ENCODE measurements at regions not wholly inside any gene's neighbourhood (a gene's known extent, or its start where the extent isn't known, plus 50 kb on each side); places are given as distances from the start of the nearest gene placed in this dataset.

- Histone ChIP-seq H3K27me3 (replicated peaks; ENCODE audit: control insufficient read depth, insufficient read depth, low read length) (no peaks in the 10 kb centered on the region), H3K36me3 (ENCODE audit: control insufficient read depth, insufficient read depth, low read length) (no peaks in the 10 kb centered on the region), H3K4me3 (replicated peaks; ENCODE audit: low read depth, low read length) (no peak overlapping the region)
- no peak for TF ChIP-seq CTCF (IDR thresholded peaks at IDR 0.05; ENCODE audit: insufficient read depth, low read length, poor library complexity, severe bottlenecking)
- no peak for DNase-seq (ENCODE audit: extremely low read depth, insufficient read length)
These were observed 273.3 kb upstream of the IRAK1BP1 start for GRCh38 chr6:78593898-78594667.

GRCh38 chr6:78594668-78595066 is 272.7 kb upstream of the IRAK1BP1 start:
- TF ChIP-seq CTCF (IDR thresholded peaks at IDR 0.05; ENCODE audit: insufficient read depth, low read length, poor library complexity, severe bottlenecking) = no peak
- DNase-seq (ENCODE audit: extremely low read depth, insufficient read length) = no peak
- H3K36me3 ChIP-seq (ENCODE audit: control insufficient read depth, insufficient read depth, low read length) = no peaks in the 10 kb centered on the region
- no peaks in the 10 kb centered on the region for H3K27me3 ChIP-seq (replicated peaks; ENCODE audit: control insufficient read depth, insufficient read depth, low read length)
- H3K4me3 ChIP-seq (replicated peaks; ENCODE audit: low read depth, low read length) = no peak overlapping the region

GRCh38 chr6:78597966-78598365 is 269.4 kb upstream of the IRAK1BP1 start:
- TF ChIP-seq CTCF (IDR thresholded peaks at IDR 0.05; ENCODE audit: insufficient read depth, low read length, poor library complexity, severe bottlenecking) = no peak
- H3K4me3 ChIP-seq (replicated peaks; ENCODE audit: low read depth, low read length) = no peak overlapping the region
- no peak for DNase-seq (ENCODE audit: extremely low read depth, insufficient read length)
- no peaks in the 10 kb centered on the region for H3K36me3 ChIP-seq (ENCODE audit: control insufficient read depth, insufficient read depth, low read length)
- H3K27me3 ChIP-seq (replicated peaks; ENCODE audit: control insufficient read depth, insufficient read depth, low read length) = no peaks in the 10 kb centered on the region

GRCh38 chr6:78598966-78599365 is 268.4 kb upstream of the IRAK1BP1 start:
- no peak for TF ChIP-seq CTCF (IDR thresholded peaks at IDR 0.05; ENCODE audit: insufficient read depth, low read length, poor library complexity, severe bottlenecking)
- no peak overlapping the region for H3K4me3 ChIP-seq (replicated peaks; ENCODE audit: low read depth, low read length)
- H3K36me3 ChIP-seq (ENCODE audit: control insufficient read depth, insufficient read depth, low read length) = no peaks in the 10 kb centered on the region
- no peaks in the 10 kb centered on the region for H3K27me3 ChIP-seq (replicated peaks; ENCODE audit: control insufficient read depth, insufficient read depth, low read length)
- no peak for DNase-seq (ENCODE audit: extremely low read depth, insufficient read length)

GRCh38 chr6:78599526-78599925 is 267.8 kb upstream of the IRAK1BP1 start:
- Histone ChIP-seq H3K27me3 (replicated peaks; ENCODE audit: control insufficient read depth, insufficient read depth, low read length) (no peaks in the 10 kb centered on the region), H3K4me3 (replicated peaks; ENCODE audit: low read depth, low read length) (no peak overlapping the region), H3K36me3 (ENCODE audit: control insufficient read depth, insufficient read depth, low read length) (no peaks in the 10 kb centered on the region)
- no peak for TF ChIP-seq CTCF (IDR thresholded peaks at IDR 0.05; ENCODE audit: insufficient read depth, low read length, poor library complexity, severe bottlenecking)
- no peak for DNase-seq (ENCODE audit: extremely low read depth, insufficient read length)

All from GM06990 (cell line).